HG03039 (cell line): ENCODE measurements at regions not wholly inside any gene's neighbourhood (a gene's known extent, or its start where the extent isn't known, plus 50 kb on each side); places are given as distances from the start of the nearest gene placed in this dataset.
"Not testable (repeated sequence)": the region's sequence is repeated elsewhere in the genome, so short reads cannot be mapped to it uniquely, and the experiment has no call there.

ENCODE experiments used
- ATAC-seq: cut with Tn5 transposase; IDR thresholded peaks from one replicate; pipeline ENCODE4 v1.9.1; 2021; ENCODE audit warnings: mild to moderate bottlenecking, moderate library complexity; ENCODE audit not compliant: unreplicated experiment

GRCh38 chr12:116327992-116328391, 50.5 kb upstream of the MED13L start:
- not testable (repeated sequence) for ATAC-seq

DNA sequence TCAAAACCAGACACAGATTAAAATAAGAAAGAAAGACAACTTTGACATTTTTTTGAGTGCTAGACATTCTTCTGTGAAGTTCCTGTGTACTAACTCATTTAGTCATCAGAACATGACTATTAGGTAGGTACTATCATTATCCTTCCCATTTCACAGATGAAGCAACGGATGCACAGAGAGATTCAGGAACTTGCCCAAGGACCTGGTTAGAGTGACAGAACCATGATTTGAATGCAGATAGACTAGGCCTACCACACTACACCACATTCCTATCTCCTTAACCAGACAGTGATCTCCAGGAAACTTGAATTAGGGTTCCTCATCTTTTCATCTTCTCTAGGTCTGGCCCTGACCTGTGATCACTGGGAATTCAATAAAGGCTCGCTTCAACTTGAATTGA, 54.4 kb upstream of the MED13L start:
- ATAC-seq, result no peak

- no peak for ATAC-seq
Measured at GRCh38 chr12:116332705-116333380, 55.4 kb upstream of the MED13L start.

GRCh38 chr12:116333402-116333801, 55.9 kb upstream of the MED13L start:
- no peak for ATAC-seq

GRCh38 chr12:116336542-116337065, 59.1 kb upstream of the MED13L start:
- peak; percentile 81 for ATAC-seq

DNA sequence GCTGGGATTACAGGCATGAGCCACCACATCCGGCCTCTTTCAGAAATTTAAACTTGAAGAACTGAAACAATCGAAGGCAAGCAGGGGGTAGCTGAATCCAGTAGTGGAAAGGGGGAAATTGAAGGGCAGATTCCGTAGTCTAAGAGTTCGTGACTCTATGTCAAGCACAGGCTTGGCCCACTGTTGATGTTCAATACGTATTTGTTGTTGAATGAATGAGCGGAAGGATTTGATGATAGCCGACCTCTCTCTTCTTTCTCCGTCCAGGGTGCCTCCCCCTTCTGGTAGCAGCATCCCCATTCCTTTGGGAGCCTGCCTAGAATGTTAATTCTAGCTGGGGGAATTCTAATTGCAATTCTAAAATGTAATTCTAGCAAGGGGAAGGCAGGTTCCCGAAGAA, 59.8 kb upstream of the MED13L start:
- ATAC-seq, result no peak

- ATAC-seq, result no peak
Measured at GRCh38 chr12:116338064-116338846, 60.8 kb upstream of the MED13L start.

DNA sequence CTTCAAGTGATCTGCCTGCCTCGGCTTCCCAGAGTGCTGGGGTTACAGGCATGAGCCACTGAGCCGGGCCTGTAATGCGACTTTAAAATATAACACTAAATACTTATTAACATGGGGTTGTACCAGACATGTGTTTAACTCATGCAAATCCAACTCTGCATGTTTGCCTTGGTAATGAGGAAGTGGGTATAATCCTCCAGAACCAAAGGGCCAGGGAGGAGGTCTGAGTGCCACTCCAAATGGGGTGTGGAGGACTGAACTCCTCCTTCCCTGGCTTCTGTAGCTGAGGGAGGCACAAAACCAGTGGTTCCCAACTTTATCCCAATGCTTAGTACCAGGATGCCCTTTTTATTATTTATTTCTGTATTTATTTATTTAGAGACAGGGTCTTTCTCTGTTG, 61.6 kb upstream of the MED13L start:
- no peak for ATAC-seq

- ATAC-seq, result no peak
Measured at GRCh38 chr12:116339800-116340371, 62.4 kb upstream of the MED13L start.

DNA sequence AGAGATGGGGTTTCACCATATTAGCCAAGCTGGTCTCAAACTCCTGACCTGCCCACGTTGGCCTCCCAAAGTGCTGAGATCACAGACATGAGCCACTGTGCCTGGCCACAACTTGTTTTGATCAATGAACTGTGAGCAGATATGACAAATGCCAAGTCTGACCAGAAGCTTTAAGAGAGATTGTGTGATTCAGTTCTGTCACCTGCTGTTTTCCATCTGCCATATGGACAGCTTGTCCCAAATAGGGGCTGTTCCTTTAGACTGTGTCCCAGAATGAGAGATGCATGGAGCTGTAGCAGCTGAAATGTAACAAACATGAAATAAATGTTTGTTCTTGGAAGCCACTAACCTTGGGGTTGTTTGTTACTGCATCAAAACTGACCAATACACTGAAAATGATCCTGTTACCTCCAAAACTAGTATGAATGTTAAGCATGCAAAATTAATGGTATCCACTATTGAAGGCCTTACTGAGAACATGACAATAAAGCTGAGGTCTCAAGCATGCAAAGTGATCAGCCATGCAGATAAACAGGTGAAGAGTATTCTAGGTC, 65.9 kb upstream of the MED13L start:
- no peak for ATAC-seq

DNA sequence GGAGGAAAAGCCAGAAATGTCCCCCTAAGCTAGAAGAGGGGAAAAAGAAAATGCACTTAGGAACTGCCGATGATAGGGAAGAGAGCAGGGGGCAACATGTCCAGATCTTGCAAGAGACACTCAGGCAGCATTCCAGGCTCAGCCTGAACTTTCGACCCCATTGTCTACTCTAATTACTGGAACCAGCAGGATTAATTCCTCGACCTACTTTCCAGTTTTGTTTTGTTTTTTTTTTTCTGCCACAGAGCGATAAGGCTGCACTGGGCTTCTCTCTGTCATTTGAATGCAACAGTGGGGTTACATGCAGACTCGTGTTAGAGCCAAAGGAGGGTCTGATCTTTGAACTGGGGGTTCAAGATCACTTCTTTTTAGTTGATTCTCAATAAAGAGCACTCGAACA, 68.7 kb upstream of the MED13L start:
- ATAC-seq, result no peak

- no peak for ATAC-seq
Measured at GRCh38 chr12:116346741-116347140, 69.2 kb upstream of the MED13L start.

DNA sequence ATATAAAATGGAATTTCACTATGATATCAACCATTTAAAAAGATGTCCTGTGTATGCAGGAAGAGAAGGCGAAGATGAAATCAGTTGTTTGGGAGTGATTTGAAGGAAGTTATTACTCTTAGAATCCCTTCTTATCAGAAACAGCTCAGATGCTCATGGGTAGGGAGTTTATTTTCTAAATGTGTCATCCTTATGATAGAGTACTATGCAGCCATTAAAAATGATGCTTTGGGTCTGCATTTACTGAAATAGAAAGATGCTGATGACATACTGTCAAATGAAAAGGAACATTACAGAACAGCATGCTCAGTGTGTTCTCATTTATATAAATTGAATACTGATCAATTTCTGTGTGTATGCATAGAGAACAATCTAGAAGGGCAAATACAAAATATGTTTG, 69.8 kb upstream of the MED13L start:
- ATAC-seq, result no peak

- no peak for ATAC-seq
Measured at GRCh38 chr12:116352315-116352835, 74.9 kb upstream of the MED13L start.

DNA sequence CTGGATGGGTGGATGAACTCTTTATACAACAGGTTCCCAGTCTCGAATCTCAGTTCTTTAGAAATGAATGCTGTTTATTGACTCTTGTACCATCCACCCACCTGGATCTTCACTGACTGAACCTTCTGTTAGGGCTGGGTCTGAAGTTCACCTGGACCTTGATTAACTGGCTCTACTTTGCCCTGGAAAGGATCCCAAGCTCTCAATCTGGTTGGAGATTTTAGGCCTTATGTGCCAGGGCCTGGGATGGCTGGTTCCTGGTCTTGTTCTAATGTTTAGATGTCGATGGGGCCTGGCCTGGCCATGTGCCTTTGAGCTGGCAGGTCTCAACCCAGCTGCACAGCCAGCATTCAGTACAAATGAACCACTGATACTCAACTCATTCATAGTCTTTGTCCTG, 76.5 kb upstream of the MED13L start:
- no peak for ATAC-seq

DNA sequence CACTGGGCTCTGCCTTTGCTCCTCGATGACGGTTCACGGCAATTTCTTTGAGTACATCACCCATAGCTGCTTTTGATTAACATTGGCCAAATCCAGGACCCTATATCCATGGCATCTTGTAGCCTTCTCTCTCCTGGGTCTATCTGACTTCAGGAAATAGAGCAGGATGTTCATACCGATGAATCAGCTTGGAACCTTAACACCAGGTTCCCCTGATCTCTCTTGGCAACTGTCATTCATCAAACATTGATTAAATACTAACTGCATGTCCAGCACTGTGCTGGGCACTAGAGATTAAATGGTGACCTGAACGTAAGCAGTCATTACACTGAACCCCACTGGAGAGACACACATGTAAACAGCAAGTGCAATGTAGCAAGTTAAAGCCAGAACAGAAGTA, 77.0 kb upstream of the MED13L start:
- no peak for ATAC-seq

GRCh38 chr12:116354950-116355783, 77.7 kb upstream of the MED13L start:
- no peak for ATAC-seq

- ATAC-seq, result no peak
Measured at GRCh38 chr12:116358536-116358892, 81.0 kb upstream of the MED13L start.

GRCh38 chr12:116358893-116359761, 81.6 kb upstream of the MED13L start:
- ATAC-seq, result no peak
